Gastrocnemius medialis (tissue), 4 donors: ENCODE measurements at regions not wholly inside any gene's neighbourhood (a gene's known extent, or its start where the extent isn't known, plus 50 kb on each side); places are given as distances from the start of the nearest gene placed in this dataset.
A peak's percentile ranks its signal among the peaks of the same experiment; 100 is the strongest.

Experiments
- ATAC-seq, 2 donors: fragments of 150-250 bp; one replicate each; pipeline ENCODE4 v1.9.1; 2016
- DNase-seq, 2 donors: peaks; one replicate each; pipeline ENCODE4 v3.0.0-alpha.2; 2019
- H3K27ac ChIP-seq, 4 donors: fragments of 200-600 bp; sonication (generic); 1 replicate in 1 of 4; 2 replicates in 3 of 4; pipeline ENCODE4 v1.5.1; 2016 to 2018; ENCODE audit warnings: mild to moderate bottlenecking in 2 of 4, moderate library complexity in 1 of 4
- H3K27me3 ChIP-seq, 3 donors: fragments of 200-600 bp; sonication (generic) in 2 of 3; 1 replicate in 1 of 3; 2 replicates in 2 of 3; pipeline versions ENCODE4 v1.5.1 to v1.6.0; 2016 to 2019; ENCODE audit warnings: mild to moderate bottlenecking in 1 of 3, moderate library complexity in 1 of 3
- H3K36me3 ChIP-seq, 2 donors: fragments of 200-600 bp; sonication (generic) in 1 of 2; one replicate each; pipeline ENCODE4 v1.5.1; 2017 to 2018
- H3K4me1 ChIP-seq, 2 donors: fragments of 200-600 bp; sonication (generic) in 1 of 2; one replicate each; pipeline ENCODE4 v1.5.1; 2016 to 2017; ENCODE audit warnings: mild to moderate bottlenecking in 2 of 2
- H3K4me3 ChIP-seq, 4 donors: fragments of 200-600 bp; sonication (generic) in 3 of 4; 1 replicate in 1 of 4; 2 replicates in 3 of 4; pipeline ENCODE4 v1.5.1; 2016 to 2019; ENCODE audit warnings: mild to moderate bottlenecking in 2 of 4
- H3K9me3 ChIP-seq, 3 donors: fragments of 200-600 bp; sonication (generic) in 2 of 3; 1 replicate in 1 of 3; 2 replicates in 2 of 3; pipeline ENCODE4 v1.5.1; 2016 to 2019
- POLR2A ChIP-seq, 2 donors: fragments of 450-650 bp; IDR thresholded peaks; one replicate each; pipeline ENCODE4 v1.6.1; 2017; ENCODE audit warnings: antibody characterized with exemption in 2 of 2, mild to moderate bottlenecking in 2 of 2, moderate library complexity in 2 of 2
- in situ Hi-C, 4 donors: fragments of 200-750 bp; cut with MboI; loops; one replicate each; pipeline versions ENCODE4 v1.15.0 to v1.8.0; 2017; ENCODE audit warnings: low sequenced_read_pairs in 4 of 4
- intact Hi-C: fragments of 100-400 bp; cut with DNase I; formaldehyde crosslinking; loops from one replicate; pipeline ENCODE4 v1.15.1; 2023; ENCODE audit warnings: low total_unique reads
- TF ChIP-seq, protein P1 (sequence below), 5 experiments: fragments of 450-650 bp in 3 of 5; fragments of 200-600 bp in 2 of 5; sonication (generic) in 2 of 5; IDR thresholded peaks in 4 of 5; conservative IDR thresholded peaks in 1 of 5; 1 replicate in 4 of 5; 2 replicates in 1 of 5; pipeline ENCODE4 v1.5.1; 2016 to 2019; ENCODE audit warnings: antibody characterized with exemption in 5 of 5, mild to moderate bottlenecking in 3 of 5, moderate library complexity in 3 of 5

- no peaks in the 10 kb centered on the region for H3K9me3 ChIP-seq
- intact Hi-C loops = no loop called here
- H3K4me3 ChIP-seq = no peak overlapping the region
- H3K4me1 ChIP-seq = peaks cover 6 to 10% of the 10 kb centered on the region in 2 donors
- DNase-seq (no peak), ATAC-seq (no peak)
- TF ChIP-seq POLR2A (IDR thresholded peaks at IDR 0.05) = no peak
- TF ChIP-seq, protein P1, sequence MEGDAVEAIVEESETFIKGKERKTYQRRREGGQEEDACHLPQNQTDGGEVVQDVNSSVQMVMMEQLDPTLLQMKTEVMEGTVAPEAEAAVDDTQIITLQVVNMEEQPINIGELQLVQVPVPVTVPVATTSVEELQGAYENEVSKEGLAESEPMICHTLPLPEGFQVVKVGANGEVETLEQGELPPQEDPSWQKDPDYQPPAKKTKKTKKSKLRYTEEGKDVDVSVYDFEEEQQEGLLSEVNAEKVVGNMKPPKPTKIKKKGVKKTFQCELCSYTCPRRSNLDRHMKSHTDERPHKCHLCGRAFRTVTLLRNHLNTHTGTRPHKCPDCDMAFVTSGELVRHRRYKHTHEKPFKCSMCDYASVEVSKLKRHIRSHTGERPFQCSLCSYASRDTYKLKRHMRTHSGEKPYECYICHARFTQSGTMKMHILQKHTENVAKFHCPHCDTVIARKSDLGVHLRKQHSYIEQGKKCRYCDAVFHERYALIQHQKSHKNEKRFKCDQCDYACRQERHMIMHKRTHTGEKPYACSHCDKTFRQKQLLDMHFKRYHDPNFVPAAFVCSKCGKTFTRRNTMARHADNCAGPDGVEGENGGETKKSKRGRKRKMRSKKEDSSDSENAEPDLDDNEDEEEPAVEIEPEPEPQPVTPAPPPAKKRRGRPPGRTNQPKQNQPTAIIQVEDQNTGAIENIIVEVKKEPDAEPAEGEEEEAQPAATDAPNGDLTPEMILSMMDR (IDR thresholded peaks at IDR 0.05 in 4 of 5, conservative IDR thresholded peaks at IDR 0.05 in 1 of 5) = no peak
- H3K27ac ChIP-seq = no peak overlapping the region
- no peaks in the 10 kb centered on the region for H3K36me3 ChIP-seq
- no peaks in the 10 kb centered on the region for H3K27me3 ChIP-seq
- in situ Hi-C loops = no loop called here
These were observed 85.3 kb upstream of the SLC6A6 start for GRCh38 chr3:14317057-14317553.

DNA sequence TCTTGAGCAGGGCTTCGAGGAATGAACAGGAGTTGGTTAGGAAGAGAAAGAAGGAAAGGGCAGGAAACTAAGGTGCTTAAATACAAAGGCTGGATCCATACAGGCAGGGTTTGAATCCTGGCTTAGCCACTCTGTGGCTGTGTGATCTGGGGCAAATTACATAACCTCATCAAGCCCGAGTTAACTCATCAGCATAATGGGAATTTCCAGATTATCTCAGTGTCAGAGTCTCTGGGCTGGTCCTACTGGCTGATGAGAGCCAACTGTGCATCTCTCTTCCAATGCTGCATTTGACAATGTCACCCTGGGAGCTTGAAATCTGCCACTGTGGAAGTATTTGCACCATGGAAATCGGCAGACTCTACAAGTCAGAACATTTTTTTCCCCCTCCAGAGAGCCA is 83.8 kb upstream of the SLC6A6 start:
- no peaks in the 10 kb centered on the region for H3K27me3 ChIP-seq
- in situ Hi-C loops = no loop called here
- ATAC-seq = no peak
- no peaks in the 10 kb centered on the region for H3K36me3 ChIP-seq
- TF ChIP-seq, protein P1 (IDR thresholded peaks at IDR 0.05 in 4 of 5, conservative IDR thresholded peaks at IDR 0.05 in 1 of 5) = no peak
- TF ChIP-seq POLR2A (IDR thresholded peaks at IDR 0.05) = no peak
- H3K9me3 ChIP-seq = no peaks in the 10 kb centered on the region
- no peak overlapping the region for H3K4me3 ChIP-seq
- intact Hi-C loops = no loop called here
- H3K4me1 ChIP-seq = peaks cover 19 to 24% of the 10 kb centered on the region in 2 donors
- no peak overlapping the region for H3K27ac ChIP-seq
- DNase-seq = no peak

DNA sequence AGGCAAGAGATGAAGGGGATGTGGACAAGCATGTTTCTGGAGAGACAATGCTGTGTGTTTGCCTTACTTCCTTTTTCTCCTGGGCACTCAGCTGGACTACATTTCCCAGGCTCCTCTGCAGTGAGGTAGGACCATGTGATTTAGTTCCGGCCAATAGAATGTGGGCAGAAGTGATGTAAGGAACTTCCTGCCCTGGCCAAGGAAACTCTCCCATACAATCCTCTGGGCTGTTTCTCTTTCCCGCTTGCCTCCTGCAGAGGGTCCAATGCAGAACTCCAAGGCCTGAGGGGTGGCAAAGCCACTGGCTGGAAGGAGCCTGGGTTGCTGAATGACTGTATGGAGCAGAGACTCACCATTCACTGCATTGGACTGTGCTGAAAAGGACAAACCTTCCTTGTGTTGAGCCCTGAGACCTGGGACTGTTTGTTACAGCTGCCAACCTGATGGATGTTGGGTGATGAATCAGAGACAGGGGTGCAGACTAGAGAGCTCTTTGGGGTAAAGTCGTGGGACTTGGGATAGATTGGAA is 82.7 kb upstream of the SLC6A6 start:
- intact Hi-C loops = loop anchor here (5.0 kb wide), 2 partner anchors 133 to 218 kb away; no protein-coding TSS in a partner anchor
- DNase-seq = peak in 1 of 2 donors; percentile 58

GRCh38 chr3:14320219-14320618 is 82.2 kb upstream of the SLC6A6 start:
- Histone ChIP-seq H3K36me3 (no peaks in the 10 kb centered on the region), H3K27ac (peak overlapping the region; percentile 78 to 95 (median 88)), H3K4me1 (peaks cover 35 to 40% of the 10 kb centered on the region in 2 donors), H3K9me3 (no peaks in the 10 kb centered on the region), H3K4me3 (no peak overlapping the region), H3K27me3 (no peaks in the 10 kb centered on the region)
- DNase-seq (peak; percentile 70 to 78), ATAC-seq (peak; percentile 15 to 50)
- in situ Hi-C loops = loop anchor here in 1 of 4 donors (10.0 kb wide), 1 partner anchor 75 kb away; no protein-coding TSS in a partner anchor
- TF ChIP-seq POLR2A (IDR thresholded peaks at IDR 0.05) = peak; percentile 39 to 50
- TF ChIP-seq, protein P1 (IDR thresholded peaks at IDR 0.05 in 4 of 5, conservative IDR thresholded peaks at IDR 0.05 in 1 of 5) = no peak
- intact Hi-C loops = loop anchor here (5.0 kb wide), 2 partner anchors 132 to 217 kb away; no protein-coding TSS in a partner anchor

More for the DNA sequence above, 82.7 kb upstream of the SLC6A6 start:
- no peaks in the 10 kb centered on the region for H3K9me3 ChIP-seq
- TF ChIP-seq POLR2A (IDR thresholded peaks at IDR 0.05) = no peak
- TF ChIP-seq, protein P1 (IDR thresholded peaks at IDR 0.05 in 4 of 5, conservative IDR thresholded peaks at IDR 0.05 in 1 of 5) = no peak
- H3K4me3 ChIP-seq = no peak overlapping the region
- no peaks in the 10 kb centered on the region for H3K27me3 ChIP-seq
- ATAC-seq = peak in 1 of 2 donors; percentile 16
- H3K4me1 ChIP-seq = peaks cover 30 to 35% of the 10 kb centered on the region in 2 donors
- in situ Hi-C loops = loop anchor here in 1 of 4 donors (10.0 kb wide), 1 partner anchor 75 kb away; no protein-coding TSS in a partner anchor
- no peaks in the 10 kb centered on the region for H3K36me3 ChIP-seq
- H3K27ac ChIP-seq = peak overlapping the region; percentile 78 to 95 (median 88)
